SK-N-MC (cell line): ENCODE measurements at regions not wholly inside any gene's neighbourhood (a gene's known extent, or its start where the extent isn't known, plus 50 kb on each side); places are given as distances from the start of the nearest gene placed in this dataset.

Source experiments
- EZH2 ChIP-seq: fragments of 200-600 bp; sonication (generic); IDR thresholded peaks from one replicate; pipeline ENCODE4 v1.6.1; 2017; ENCODE audit warnings: antibody characterized with exemption
- FOXP2 ChIP-seq: optimal IDR thresholded peaks from 2 replicates; pipeline ENCODE3; 2011; ENCODE audit warnings: mild to moderate bottlenecking, moderate library complexity; ENCODE audit not compliant: insufficient read depth; ENCODE audit errors: extremely low read length, control extremely low read depth
- POLR2AphosphoS5 ChIP-seq: IDR thresholded peaks from 2 replicates; pipeline ENCODE4 v1.6.1; 2012; ENCODE audit warnings: mild to moderate bottlenecking, low read depth, low read length, borderline replicate concordance

DNA sequence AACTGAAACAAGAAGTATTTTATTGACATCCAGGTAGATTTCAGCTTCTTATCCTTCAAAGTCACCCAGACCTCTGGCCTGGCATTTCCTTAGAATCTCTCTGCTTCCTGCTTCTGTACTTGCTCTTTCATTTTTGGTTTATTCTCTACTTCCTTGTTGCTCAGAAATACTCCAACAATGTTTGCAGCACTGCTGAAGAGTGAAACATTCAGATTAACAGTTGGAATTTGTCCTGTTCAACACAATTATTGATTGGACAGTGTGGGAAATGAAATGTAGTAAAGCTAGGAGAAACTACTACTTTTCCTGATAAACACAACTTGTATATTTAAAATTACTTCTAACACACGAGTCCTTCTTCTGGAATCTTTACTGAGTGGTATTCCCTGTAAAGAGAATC lies 81.0 kb upstream of the MEIS2 start:
- TF ChIP-seq POLR2AphosphoS5 (no peak), EZH2 (no peak), FOXP2 (no peak)
